ENCODE measurements at regions not wholly inside any gene's neighbourhood (a gene's known extent, or its start where the extent isn't known, plus 50 kb on each side); places are given as distances from the start of the nearest gene placed in this dataset.

- Histone ChIP-seq H3K27ac (ENCODE audit: low read length) (no peak overlapping the region), H3K9ac (ENCODE audit: low read length) (no peak overlapping the region), H3K27me3 (ENCODE audit: control insufficient read depth, insufficient read depth, low read length) (no peaks in the 10 kb centered on the region), H3K36me3 (ENCODE audit: control insufficient read depth, low read depth, low read length) (no peaks in the 10 kb centered on the region), H3K4me1 (ENCODE audit: control insufficient read depth, low read depth, low read length) (no peaks in the 10 kb centered on the region), H3K9me3 (ENCODE audit: control insufficient read depth, low read depth, low read length) (no peaks in the 10 kb centered on the region), H3K4me3 (ENCODE audit: low read length) (no peak overlapping the region)
Measured at GRCh38 chr6:166679566-166679965, 52.5 kb upstream of the RPS6KA2 start.

- Histone ChIP-seq H3K9me3 (ENCODE audit: control insufficient read depth, low read depth, low read length) (no peaks in the 10 kb centered on the region), H3K36me3 (ENCODE audit: control insufficient read depth, low read depth, low read length) (no peaks in the 10 kb centered on the region), H3K27ac (ENCODE audit: low read length) (no peak overlapping the region), H3K27me3 (ENCODE audit: control insufficient read depth, insufficient read depth, low read length) (no peaks in the 10 kb centered on the region), H3K4me1 (ENCODE audit: control insufficient read depth, low read depth, low read length) (no peaks in the 10 kb centered on the region), H3K9ac (ENCODE audit: low read length) (no peak overlapping the region), H3K4me3 (ENCODE audit: low read length) (no peak overlapping the region)
Measured at GRCh38 chr6:166678426-166678825, 51.4 kb upstream of the RPS6KA2 start.

- Histone ChIP-seq H3K4me1 (ENCODE audit: control insufficient read depth, low read depth, low read length) (no peaks in the 10 kb centered on the region), H3K4me3 (ENCODE audit: low read length) (no peak overlapping the region), H3K9me3 (ENCODE audit: control insufficient read depth, low read depth, low read length) (no peaks in the 10 kb centered on the region), H3K27ac (ENCODE audit: low read length) (no peak overlapping the region), H3K36me3 (ENCODE audit: control insufficient read depth, low read depth, low read length) (no peaks in the 10 kb centered on the region), H3K27me3 (ENCODE audit: control insufficient read depth, insufficient read depth, low read length) (no peaks in the 10 kb centered on the region), H3K9ac (ENCODE audit: low read length) (no peak overlapping the region)
Measured at GRCh38 chr6:166677941-166678340, 50.9 kb upstream of the RPS6KA2 start.

All from iPS-18a (cell line).